GM18508 (cell line): ENCODE measurements at regions not wholly inside any gene's neighbourhood (a gene's known extent, or its start where the extent isn't known, plus 50 kb on each side); places are given as distances from the start of the nearest gene placed in this dataset.

Experiments
- ATAC-seq: cut with Tn5 transposase; IDR thresholded peaks from one replicate; pipeline ENCODE4 v1.9.1; 2021; ENCODE audit warnings: moderate number of reproducible peaks; ENCODE audit not compliant: insufficient read depth, unreplicated experiment

- no peak for ATAC-seq
These were observed 283.2 kb downstream of the ARL4A start for GRCh38 chr7:12970626-12971025.

DNA sequence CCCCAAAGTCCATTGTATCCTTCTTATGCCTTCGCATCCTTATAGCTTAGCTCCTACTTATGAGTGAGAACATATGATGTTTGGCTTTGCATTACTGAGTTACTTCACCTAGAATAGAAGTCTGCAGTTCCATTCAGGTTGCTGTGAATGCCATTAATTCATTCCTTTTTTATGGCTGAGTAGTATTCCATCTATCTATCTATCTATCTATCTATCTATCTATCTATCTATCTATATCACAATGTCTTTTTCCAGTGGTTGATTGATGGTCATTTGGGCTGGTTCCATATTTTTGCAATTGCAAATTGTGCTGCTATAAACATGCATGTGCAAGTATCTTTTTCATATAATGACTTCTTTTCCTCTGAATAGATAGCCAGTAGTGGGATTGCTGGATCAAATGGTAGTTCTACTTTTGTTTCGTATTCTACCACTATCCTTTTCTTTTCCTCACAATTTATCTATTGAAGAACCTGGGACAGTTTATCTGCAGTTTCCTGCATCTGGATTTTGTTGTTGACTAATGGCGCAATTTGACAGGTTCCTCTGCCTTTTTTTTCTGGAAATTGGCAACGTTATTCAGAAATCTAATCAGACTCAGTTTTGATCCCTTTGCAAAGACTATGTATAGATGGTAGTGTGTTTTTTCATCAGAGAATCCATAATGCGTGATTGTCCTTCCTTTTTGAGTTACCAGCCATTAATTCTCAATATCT lies 287.2 kb downstream of the ARL4A start:
- no peak for ATAC-seq

DNA sequence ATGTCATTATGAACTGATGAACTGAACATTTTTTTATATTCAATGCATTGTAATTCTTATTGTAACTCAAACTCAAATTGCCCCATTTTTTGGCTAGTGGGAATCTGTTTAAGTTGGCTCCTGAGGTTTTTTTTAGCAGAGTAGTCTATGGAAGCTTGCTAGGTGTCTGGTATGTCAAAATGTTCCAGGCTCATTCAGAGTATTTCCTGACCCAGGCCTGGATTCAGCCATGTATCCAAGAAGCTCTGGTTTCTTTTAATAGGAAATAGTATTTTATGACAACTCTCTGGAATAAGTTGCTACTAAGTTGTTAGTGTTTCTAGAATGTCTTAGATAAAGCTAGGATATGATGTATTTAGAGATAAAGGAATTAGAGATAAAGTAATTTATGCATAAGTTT lies 288.0 kb downstream of the ARL4A start:
- no peak for ATAC-seq

DNA sequence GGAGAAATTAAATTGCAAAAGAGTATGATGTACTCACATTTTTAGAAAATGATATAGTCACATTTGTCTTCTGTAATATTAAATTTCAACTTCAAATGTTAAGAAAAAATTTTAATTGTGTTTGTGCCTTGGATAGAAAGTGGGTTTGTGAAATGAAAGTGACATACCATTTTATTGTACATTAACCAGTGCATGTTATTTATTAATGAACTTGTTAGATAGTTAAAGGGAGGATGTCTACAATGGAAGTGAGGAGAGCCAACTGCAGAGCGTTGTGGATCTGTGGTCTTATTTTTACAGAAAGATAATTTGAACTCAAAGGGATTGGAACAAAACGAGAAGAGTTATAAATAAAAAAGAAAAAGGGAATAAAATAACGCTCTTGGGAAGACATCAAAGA lies 291.7 kb downstream of the ARL4A start:
- ATAC-seq: no peak

GRCh38 chr7:12982178-12982577 lies 294.7 kb downstream of the ARL4A start:
- no peak for ATAC-seq

DNA sequence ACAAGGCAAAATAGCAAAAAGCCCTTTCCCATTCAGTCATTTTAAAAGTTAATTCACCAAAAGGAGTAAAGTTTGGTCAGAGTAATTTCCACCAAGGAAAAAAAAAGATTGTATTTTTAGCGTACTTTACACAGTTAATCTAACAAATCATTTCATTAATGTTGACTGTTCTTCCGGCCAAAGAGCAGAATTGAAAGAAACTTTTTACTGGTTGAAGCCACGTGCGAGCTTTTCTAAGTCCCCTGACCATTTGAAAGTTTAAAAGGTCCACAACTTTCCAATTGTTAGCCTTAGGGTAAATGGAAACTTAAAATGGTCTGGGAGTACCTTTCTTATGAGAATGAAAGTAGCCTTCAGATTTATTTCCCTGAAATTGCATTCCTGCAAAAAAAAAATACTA lies 296.7 kb downstream of the ARL4A start:
- no peak for ATAC-seq

- no peak for ATAC-seq
These were observed 297.8 kb downstream of the ARL4A start for GRCh38 chr7:12985228-12985627.

DNA sequence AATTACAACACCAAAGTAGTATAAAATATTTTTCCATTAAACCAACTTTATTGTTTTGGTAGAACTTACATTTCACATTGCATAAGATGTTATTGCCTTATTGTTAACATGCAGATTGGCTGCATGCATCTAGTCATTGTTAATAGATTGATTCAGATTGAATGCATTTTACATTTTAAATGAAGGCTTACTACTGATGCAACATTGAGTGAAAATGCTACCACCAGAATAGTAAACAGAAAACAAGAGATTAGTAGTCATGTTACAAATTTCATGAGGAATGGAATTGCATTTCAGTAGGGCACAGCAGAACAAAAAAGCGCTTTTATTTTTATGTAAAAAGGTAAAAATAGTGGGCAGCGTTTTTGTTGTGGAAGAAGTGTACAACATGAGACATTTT lies 298.3 kb downstream of the ARL4A start:
- ATAC-seq: no peak

GRCh38 chr7:12987238-12987637 lies 299.8 kb downstream of the ARL4A start:
- ATAC-seq: no peak

GRCh38 chr7:12990440-12990839 lies 303.0 kb downstream of the ARL4A start:
- ATAC-seq: no peak

GRCh38 chr7:12993025-12993424 lies 305.6 kb downstream of the ARL4A start:
- ATAC-seq: no peak

DNA sequence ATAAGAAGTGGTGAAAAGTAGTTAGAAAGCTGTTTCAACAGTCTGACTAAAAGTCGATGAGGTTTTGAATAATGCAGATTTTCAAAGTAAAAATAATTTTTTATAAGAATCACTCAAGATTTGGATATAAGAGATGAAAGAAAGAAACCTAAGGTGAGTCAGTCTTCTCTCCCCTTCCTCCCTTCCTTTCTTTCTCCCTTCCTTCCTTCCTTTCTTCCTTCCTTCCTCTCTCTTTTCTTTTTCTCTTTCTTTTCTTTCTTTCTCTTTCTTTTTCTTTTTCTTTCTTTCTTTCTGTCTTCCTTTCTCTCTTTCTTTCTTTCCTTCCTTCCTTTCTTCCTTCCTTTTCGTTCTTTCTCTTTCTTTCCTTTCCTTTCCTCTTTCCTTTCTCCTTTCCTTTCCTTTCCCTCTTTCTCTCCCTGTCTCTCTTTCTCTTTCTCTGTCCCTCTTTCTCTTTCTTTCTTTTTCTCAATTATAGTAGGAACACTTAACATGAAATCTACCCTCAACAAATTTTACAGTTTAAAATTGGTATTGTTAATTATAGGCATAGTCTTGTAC lies 308.6 kb downstream of the ARL4A start:
- ATAC-seq: no peak

- no peak for ATAC-seq
These were observed 319.9 kb downstream of the ARL4A start for GRCh38 chr7:13007331-13007730.

DNA sequence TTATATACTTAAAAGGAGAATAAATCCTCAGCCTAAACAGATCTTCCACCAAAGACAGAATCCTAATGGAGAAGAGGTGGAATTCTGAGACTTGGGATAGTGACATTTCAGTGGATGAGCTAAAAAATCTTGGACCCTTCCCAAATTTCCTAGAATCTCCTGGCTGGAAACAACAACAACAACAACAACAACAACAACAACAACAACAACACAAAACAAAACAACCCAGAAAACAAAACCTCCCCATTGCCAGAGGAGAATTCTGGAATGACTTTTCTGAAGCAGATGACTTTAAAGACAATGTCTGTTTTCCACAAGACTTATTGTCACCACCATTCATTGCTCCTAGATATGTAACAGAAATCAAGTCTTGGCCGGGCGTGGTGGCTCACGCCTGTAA lies 322.1 kb downstream of the ARL4A start:
- no peak for ATAC-seq

DNA sequence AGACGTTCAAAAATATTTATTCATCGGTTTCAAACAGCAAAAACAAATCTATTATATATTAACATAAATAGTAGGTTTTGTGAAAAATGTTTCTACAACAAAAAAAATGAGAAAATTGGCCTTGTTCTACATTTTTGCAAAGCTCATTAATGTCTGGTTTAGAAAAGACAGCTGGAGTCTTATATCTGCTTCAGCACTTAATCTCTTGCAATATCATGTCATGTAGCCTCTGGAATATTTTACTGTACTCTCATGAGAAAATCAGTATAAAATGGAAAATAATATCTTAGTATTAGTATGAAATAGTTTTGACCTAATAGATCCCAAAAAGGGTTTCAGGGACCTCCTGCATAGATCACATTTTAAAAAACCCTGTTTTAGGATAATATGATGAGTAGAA lies 326.6 kb downstream of the ARL4A start:
- ATAC-seq: no peak

DNA sequence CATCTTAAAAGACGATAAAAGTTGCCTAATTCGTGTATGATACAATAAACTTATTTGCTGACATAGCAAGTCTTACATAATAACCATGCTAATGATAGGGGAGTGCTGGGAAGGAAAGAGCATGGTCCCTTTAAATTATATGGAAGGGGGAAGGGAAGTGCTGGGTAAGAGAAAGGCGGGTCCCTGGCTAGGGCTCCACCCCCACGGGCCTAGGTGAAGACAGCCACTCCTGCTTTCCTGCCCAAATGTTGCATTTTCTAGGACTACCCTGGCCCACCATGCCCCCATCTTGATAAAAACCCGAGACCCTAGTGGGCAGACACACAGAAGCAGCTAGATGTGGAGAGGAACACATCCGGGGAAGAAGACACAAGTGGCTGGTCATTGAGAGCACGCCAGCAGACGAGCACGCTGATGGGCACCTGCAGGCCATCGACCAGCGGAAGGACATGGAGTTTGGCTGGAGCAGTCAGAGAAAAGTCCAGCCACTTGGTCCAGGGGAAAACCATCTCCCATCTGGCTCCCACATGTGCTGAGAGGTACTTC lies 328.7 kb downstream of the ARL4A start:
- no peak for ATAC-seq

GRCh38 chr7:13016592-13017332 lies 329.3 kb downstream of the ARL4A start:
- no peak for ATAC-seq

GRCh38 chr7:13017333-13017857 lies 330.0 kb downstream of the ARL4A start:
- ATAC-seq: no peak

DNA sequence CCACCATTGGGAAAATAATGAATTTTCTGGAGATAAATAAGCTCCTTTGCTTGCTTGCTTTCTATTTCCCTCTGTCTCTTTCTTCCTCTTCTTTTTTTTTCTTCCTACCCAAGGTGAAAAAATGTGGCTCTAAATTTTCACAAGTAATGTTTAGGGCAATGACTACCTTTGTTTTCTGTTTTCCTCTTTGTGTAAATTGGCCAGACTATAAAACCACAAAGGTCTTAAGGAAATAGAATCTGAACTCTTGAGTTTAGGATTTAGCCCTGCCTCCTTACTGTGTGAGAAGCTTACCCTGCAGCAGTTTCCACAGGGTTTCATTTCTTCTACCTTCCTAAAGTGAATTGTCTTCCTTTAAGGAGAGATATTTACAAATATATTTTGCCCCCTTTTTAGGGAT lies 330.4 kb downstream of the ARL4A start:
- no peak for ATAC-seq

DNA sequence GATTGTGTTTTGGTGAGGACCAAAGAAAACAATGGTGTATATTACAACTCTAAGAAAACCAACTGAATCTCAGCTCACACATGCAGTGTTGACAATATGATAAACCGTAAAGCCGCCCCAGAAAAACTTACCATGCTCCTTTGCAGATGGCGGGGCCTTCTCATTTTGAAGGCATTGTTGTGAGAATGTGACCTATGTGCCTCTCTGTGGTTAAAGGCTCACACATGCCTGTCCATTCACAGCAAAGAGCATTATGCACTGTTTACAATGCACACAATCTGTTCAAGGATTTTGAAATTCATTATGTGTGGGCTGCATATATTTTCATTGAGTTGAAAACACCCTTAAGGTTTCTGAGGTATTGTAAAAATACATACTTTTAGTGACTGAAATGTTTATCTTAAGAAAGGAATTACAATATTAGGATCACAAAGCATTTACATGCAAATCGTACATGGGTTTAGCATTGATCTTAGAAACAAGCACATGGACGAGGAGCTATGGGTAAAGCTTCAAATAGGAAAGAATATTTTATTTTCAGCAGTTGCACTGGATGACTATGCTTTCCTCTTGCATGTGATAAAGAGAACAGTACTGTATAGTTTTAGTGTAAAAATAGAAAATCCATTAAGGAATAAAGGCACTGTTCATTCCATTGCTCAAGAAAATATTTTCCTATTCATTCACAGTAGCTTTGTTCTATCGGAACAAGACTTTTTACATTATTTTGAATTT lies 334.3 kb downstream of the ARL4A start:
- no peak for ATAC-seq
